Panc1 (cell line): ENCODE measurements at regions not wholly inside any gene's neighbourhood (a gene's known extent, or its start where the extent isn't known, plus 50 kb on each side); places are given as distances from the start of the nearest gene placed in this dataset.

Experiments
- CTCF ChIP-seq: fragments of 450-650 bp; IDR thresholded peaks from 2 replicates; pipeline ENCODE4 v1.5.1; 2017; ENCODE audit warnings: mild to moderate bottlenecking
- POLR2AphosphoS5 ChIP-seq: IDR thresholded peaks from 2 replicates; pipeline ENCODE4 v1.6.1; 2012; ENCODE audit warnings: mild to moderate bottlenecking, low read depth, low read length, moderate library complexity
- REST ChIP-seq, 2 experiments: IDR thresholded peaks; 2 replicates each; pipeline ENCODE4 v1.6.1; 2011 to 2012; ENCODE audit warnings: low read depth in 2 of 2, control low read depth in 1 of 2, low read length in 1 of 2, mild to moderate bottlenecking in 1 of 2, moderate library complexity in 1 of 2; ENCODE audit not compliant: insufficient read depth in 1 of 2
- SIN3A ChIP-seq: IDR thresholded peaks from 2 replicates; pipeline ENCODE4 v1.6.1; 2012; ENCODE audit warnings: low read depth, mild to moderate bottlenecking, low read length, moderate library complexity, borderline replicate concordance; ENCODE audit not compliant: insufficient read depth

GRCh38 chr2:41405441-41405840, 642.4 kb upstream of the PKDCC start:
- TF ChIP-seq CTCF: no peak
- no peak for TF ChIP-seq REST (IDR thresholded peaks at IDR 0.05; ENCODE audit: insufficient read depth in 1 of 2, low read depth in 2 of 2, low read length in 1 of 2)
- no peak for TF ChIP-seq POLR2AphosphoS5
- TF ChIP-seq SIN3A: no peak
